ENCODE measurements at regions not wholly inside any gene's neighbourhood (a gene's known extent, or its start where the extent isn't known, plus 50 kb on each side); places are given as distances from the start of the nearest gene placed in this dataset.

DNA sequence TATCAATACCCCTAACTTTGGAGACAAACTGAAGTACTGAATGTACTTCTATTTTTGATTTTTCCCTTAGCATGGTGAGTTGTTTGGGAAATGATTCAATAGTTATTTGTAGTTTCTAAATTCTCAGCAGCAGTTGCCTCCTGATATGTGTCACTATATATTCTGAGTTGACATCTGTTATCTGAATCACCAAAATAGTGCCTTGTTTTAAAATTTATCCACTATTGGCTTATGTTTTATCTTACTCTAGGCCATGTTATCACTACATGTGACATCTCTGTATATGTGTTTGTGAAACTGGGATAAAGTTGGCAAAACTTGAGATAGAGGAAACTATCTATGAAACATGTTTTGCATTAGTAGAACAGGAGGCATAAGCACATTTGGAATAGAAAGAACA, 317.6 kb downstream of the TLE4 start:
- TF ChIP-seq, protein P1, sequence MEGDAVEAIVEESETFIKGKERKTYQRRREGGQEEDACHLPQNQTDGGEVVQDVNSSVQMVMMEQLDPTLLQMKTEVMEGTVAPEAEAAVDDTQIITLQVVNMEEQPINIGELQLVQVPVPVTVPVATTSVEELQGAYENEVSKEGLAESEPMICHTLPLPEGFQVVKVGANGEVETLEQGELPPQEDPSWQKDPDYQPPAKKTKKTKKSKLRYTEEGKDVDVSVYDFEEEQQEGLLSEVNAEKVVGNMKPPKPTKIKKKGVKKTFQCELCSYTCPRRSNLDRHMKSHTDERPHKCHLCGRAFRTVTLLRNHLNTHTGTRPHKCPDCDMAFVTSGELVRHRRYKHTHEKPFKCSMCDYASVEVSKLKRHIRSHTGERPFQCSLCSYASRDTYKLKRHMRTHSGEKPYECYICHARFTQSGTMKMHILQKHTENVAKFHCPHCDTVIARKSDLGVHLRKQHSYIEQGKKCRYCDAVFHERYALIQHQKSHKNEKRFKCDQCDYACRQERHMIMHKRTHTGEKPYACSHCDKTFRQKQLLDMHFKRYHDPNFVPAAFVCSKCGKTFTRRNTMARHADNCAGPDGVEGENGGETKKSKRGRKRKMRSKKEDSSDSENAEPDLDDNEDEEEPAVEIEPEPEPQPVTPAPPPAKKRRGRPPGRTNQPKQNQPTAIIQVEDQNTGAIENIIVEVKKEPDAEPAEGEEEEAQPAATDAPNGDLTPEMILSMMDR (conservative IDR thresholded peaks at IDR 0.05) = no peak
- TF ChIP-seq EZH2 (IDR thresholded peaks at IDR 0.05; ENCODE audit: low read depth) = no peak
